Activated CD4-positive, alpha-beta memory T cell treated with anti-CD3 and anti-CD28 coated beads, Interleukin-2, amount 10 ng/mL, durations not matched to agents 7 days and 5 days (primary cell): ENCODE measurements at regions not wholly inside any gene's neighbourhood (a gene's known extent, or its start where the extent isn't known, plus 50 kb on each side); places are given as distances from the start of the nearest gene placed in this dataset.
"Not testable (repeated sequence)": the region's sequence is repeated elsewhere in the genome, so short reads cannot be mapped to it uniquely, and the experiment has no call there.

Experiments
- CTCF ChIA-PET: fragments of 350-600 bp; sonication (Branson Sonifier 250); formaldehyde crosslinking; loops from one replicate; lab custom pipeline; 2021; ENCODE audit warnings: antibody characterized with exemption, inconsistent platforms; lab: Charles Lee
- POLR2A ChIA-PET: fragments of 350-600 bp; sonication (Branson Sonifier 250); formaldehyde crosslinking; loops from one replicate; lab custom pipeline; 2021; ENCODE audit warnings: antibody characterized with exemption; lab: Charles Lee
- DNase-seq: peaks from one replicate; pipeline ENCODE4 v3.0.0-alpha.2; 2020
- H3K27ac Mint-ChIP-seq: one replicate; pipeline ENCODE4 v1.8.0; 2021; ENCODE audit warnings: mild to moderate bottlenecking, mixed read lengths
- H3K27me3 Mint-ChIP-seq: one replicate; pipeline ENCODE4 v1.8.0; 2021; ENCODE audit warnings: mixed read lengths
- H3K36me3 Mint-ChIP-seq: one replicate; pipeline ENCODE4 v1.8.0; 2021; ENCODE audit warnings: low read depth, mixed read lengths
- H3K4me1 Mint-ChIP-seq: one replicate; pipeline ENCODE4 v1.8.0; 2021; ENCODE audit warnings: mixed read lengths
- H3K4me3 Mint-ChIP-seq: one replicate; pipeline ENCODE4 v1.8.0; 2021; ENCODE audit warnings: mild to moderate bottlenecking, mixed read lengths
- H3K9me3 Mint-ChIP-seq: one replicate; pipeline ENCODE4 v1.8.0; 2021; ENCODE audit warnings: mixed read lengths

GRCh38 chr15:44899775-44900174 lies 56.7 kb upstream of the TERB2 start:
- CTCF ChIA-PET, H3K27ac Mint-ChIP-seq, DNase-seq, H3K4me3 Mint-ChIP-seq, H3K36me3 Mint-ChIP-seq, H3K27me3 Mint-ChIP-seq, H3K9me3 Mint-ChIP-seq, POLR2A ChIA-PET: not testable (repeated sequence)
- peaks cover 21% of the 10 kb centered on the region for H3K4me1 Mint-ChIP-seq

GRCh38 chr15:44900796-44901195 lies 55.7 kb upstream of the TERB2 start:
- H3K27me3 Mint-ChIP-seq, H3K36me3 Mint-ChIP-seq, POLR2A ChIA-PET, H3K27ac Mint-ChIP-seq, DNase-seq, H3K4me3 Mint-ChIP-seq, CTCF ChIA-PET, H3K9me3 Mint-ChIP-seq: not testable (repeated sequence)
- H3K4me1 Mint-ChIP-seq, result peaks cover 22% of the 10 kb centered on the region

- H3K36me3 Mint-ChIP-seq, DNase-seq, H3K27me3 Mint-ChIP-seq, CTCF ChIA-PET, H3K27ac Mint-ChIP-seq, POLR2A ChIA-PET, H3K9me3 Mint-ChIP-seq, H3K4me3 Mint-ChIP-seq: not testable (repeated sequence)
- H3K4me1 Mint-ChIP-seq, result peaks cover 16% of the 10 kb centered on the region
These were observed 53.2 kb upstream of the TERB2 start for GRCh38 chr15:44903281-44903680.

GRCh38 chr15:44904651-44905340 lies 51.7 kb upstream of the TERB2 start:
- H3K27me3 Mint-ChIP-seq, H3K27ac Mint-ChIP-seq, DNase-seq, H3K36me3 Mint-ChIP-seq, H3K9me3 Mint-ChIP-seq, CTCF ChIA-PET, H3K4me3 Mint-ChIP-seq, POLR2A ChIA-PET: not testable (repeated sequence)
- H3K4me1 Mint-ChIP-seq, result peaks cover 13% of the 10 kb centered on the region
